Psoas muscle (tissue), 7 donors: ENCODE measurements at regions not wholly inside any gene's neighbourhood (a gene's known extent, or its start where the extent isn't known, plus 50 kb on each side); places are given as distances from the start of the nearest gene placed in this dataset.
A peak's percentile ranks its signal among the peaks of the same experiment; 100 is the strongest.

ENCODE experiments used
- ATAC-seq, 4 donors: fragments of 200-7000 bp; cut with Tn5 transposase; one replicate each; pipeline ENCODE4 v1.9.1; 2020; ENCODE audit warnings: moderate library complexity in 3 of 4, mild to moderate bottlenecking in 2 of 4
- DNase-seq, 2 donors: peaks; one replicate each; pipeline ENCODE4 v3.0.0-alpha.2; 2020
- H3K27ac ChIP-seq: fragments of 200-600 bp; one replicate; pipeline ENCODE4 v1.8.0; 2022
- H3K27me3 ChIP-seq, 3 donors: fragments of 200-600 bp in 1 of 3; one replicate each; pipeline versions ENCODE4 v1.6.1 to v1.8.0; 2013 to 2022; ENCODE audit warnings: low read length in 2 of 3, mild to moderate bottlenecking in 2 of 3, moderate library complexity in 1 of 3; ENCODE audit not compliant: insufficient read depth in 3 of 3
- H3K36me3 ChIP-seq, 2 donors: fragments of 200-600 bp in 1 of 2; one replicate each; pipeline versions ENCODE4 v1.6.1 to v1.8.0; 2013 to 2022; ENCODE audit warnings: low read depth in 1 of 2, mild to moderate bottlenecking in 1 of 2, moderate library complexity in 1 of 2; ENCODE audit not compliant: insufficient read depth in 1 of 2
- H3K4me1 ChIP-seq: fragments of 200-600 bp; one replicate; pipeline ENCODE4 v1.8.0; 2022
- H3K4me3 ChIP-seq: fragments of 200-600 bp; one replicate; pipeline ENCODE4 v1.8.0; 2022; ENCODE audit warnings: mild to moderate bottlenecking
- H3K9me3 ChIP-seq: fragments of 200-600 bp; one replicate; pipeline ENCODE4 v1.8.0; 2022
- WGBS, 3 donors: extraction: QIAGEN DNeasy Blood & Tissue Kit; methylation state at CpG; one replicate each; pipeline versions ENCODE4 v1.1.6 to v1.1.7; 2013; 5-methylcytosine and 5-hydroxymethylcytosine counted together
- intact Hi-C, 2 donors: fragments of 100-400 bp; cut with DNase I; formaldehyde crosslinking; loops; one replicate each; pipeline versions ENCODE4 v1.11.0 to v1.14.2; 2022
- TF ChIP-seq, protein P1 (sequence below): fragments of 200-600 bp; IDR thresholded peaks from one replicate; pipeline ENCODE4 v1.8.0; 2022; ENCODE audit warnings: antibody characterized with exemption
- donor health status: healthy with polysubstance abuse.
- donor health status: DM: no; HTN: no; CAD: no; lungs with moderate emphysema.
- donor health status: Bipolar disorder and iron deficiency.
- donor health status: healthy.
- donor health status: DM: yes; HTN: yes; CAD: no.
- donor health status: DM: no; HTN: no; CAD: no.
- donor health status: DM: yes; HTN: yes; CAD: no.

DNA sequence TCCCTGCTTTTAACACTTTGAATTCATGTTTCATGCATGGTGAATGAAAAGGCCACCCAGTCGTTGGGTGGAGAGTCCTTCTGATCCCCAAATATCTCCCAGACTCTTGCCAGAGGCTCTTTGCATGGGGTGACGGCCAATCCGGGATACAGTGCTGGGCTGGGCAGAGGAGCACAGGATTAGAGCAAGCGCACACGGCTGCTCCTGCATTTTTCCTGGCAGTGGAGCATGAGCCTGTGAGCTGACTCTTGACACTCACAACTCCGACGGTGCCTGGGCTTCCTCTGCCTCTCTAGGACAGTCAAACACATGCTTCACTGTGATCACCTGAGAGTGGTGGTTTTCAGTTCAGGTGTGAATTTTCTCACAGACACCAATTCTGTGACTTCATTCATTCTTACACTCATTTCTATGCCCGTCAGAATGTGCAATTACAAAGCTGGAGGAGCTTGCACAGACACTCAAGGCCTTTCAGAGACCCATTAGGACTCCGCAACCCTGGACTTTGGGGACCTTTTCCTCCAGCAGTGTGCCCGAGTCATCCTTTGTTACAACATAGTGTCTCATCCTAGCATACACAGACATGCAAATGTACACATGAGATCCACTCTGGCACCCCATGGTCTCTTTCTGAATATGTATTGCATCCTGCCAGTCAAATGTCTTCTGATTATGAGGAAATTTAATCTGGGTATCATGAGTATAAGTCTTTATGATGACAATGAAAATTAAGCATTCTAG lies 206.6 kb downstream of the ICE1 start:
- 65 to 76% (median 76%) methylated on average over 10 of the region's 10 CpGs for whole genome bisulfite sequencing, 3 donors
- TF ChIP-seq, protein P1, sequence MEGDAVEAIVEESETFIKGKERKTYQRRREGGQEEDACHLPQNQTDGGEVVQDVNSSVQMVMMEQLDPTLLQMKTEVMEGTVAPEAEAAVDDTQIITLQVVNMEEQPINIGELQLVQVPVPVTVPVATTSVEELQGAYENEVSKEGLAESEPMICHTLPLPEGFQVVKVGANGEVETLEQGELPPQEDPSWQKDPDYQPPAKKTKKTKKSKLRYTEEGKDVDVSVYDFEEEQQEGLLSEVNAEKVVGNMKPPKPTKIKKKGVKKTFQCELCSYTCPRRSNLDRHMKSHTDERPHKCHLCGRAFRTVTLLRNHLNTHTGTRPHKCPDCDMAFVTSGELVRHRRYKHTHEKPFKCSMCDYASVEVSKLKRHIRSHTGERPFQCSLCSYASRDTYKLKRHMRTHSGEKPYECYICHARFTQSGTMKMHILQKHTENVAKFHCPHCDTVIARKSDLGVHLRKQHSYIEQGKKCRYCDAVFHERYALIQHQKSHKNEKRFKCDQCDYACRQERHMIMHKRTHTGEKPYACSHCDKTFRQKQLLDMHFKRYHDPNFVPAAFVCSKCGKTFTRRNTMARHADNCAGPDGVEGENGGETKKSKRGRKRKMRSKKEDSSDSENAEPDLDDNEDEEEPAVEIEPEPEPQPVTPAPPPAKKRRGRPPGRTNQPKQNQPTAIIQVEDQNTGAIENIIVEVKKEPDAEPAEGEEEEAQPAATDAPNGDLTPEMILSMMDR, result no peak
- Histone ChIP-seq H3K9me3 (peaks cover under 1% of the 10 kb centered on the region), H3K27me3 (peaks cover 0 to 1% (median 0%) of the 10 kb centered on the region in 3 donors), H3K27ac (no peak overlapping the region), H3K36me3 (no peaks in the 10 kb centered on the region), H3K4me3 (no peak overlapping the region), H3K4me1 (no peaks in the 10 kb centered on the region)
- no peak for ATAC-seq
- DNase-seq, result no peak
- intact Hi-C loops, result no loop called here

DNA sequence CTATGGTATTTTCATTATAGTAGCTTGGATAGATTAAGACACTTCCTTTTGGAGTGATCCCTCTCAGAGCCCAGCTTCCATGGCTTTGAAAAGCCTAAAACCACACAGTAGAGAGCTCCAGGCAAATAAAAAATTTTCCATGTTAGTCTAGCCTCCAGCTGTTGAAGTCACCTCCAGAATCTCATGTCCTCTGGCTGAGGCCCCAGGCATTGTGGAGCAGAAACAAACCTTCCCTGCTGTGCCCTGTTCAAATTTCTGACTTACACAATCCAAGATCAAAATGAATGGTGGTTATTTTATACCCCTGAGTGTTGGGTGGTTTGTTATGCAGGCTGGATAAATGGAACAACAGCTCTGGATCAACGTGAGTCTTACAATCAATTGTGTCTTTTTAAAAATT lies 203.9 kb downstream of the ICE1 start:
- no peak overlapping the region for H3K4me3 ChIP-seq
- ATAC-seq (peak in 2 of 4 donors; percentile 61 to 67), DNase-seq (no peak)
- no peaks in the 10 kb centered on the region for H3K36me3 ChIP-seq
- intact Hi-C loops, result no loop called here
- no peaks in the 10 kb centered on the region for H3K4me1 ChIP-seq
- H3K27ac ChIP-seq, result no peak overlapping the region
- H3K27me3 ChIP-seq, result no peaks in the 10 kb centered on the region
- H3K9me3 ChIP-seq, result peaks cover 8% of the 10 kb centered on the region
- WGBS, 3 donors, result 34 to 76% (median 49%) methylated on average over 1 of the region's 1 CpG
- TF ChIP-seq, protein P1, result no peak

DNA sequence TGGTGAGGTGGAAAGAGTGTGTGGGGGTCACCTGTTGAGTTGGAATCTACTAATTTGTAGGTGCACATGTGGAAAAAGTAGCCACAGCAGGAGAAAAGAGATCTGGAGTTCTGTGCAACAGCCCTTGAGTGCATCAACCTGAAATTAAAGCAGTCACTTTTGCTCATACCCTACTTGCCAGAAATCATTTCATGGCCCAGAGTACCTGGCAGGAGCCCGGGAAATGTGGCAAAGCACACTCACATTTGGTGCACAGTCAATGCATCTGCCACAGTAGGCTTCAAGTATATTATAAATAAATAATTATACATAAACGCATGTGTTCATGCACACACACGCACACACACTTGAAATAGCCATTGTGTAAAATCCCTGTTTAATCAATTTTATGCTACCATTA lies 203.0 kb downstream of the ICE1 start:
- Histone ChIP-seq H3K4me1 (no peaks in the 10 kb centered on the region), H3K36me3 (no peaks in the 10 kb centered on the region), H3K4me3 (no peak overlapping the region), H3K27ac (no peak overlapping the region), H3K27me3 (no peaks in the 10 kb centered on the region), H3K9me3 (peaks cover 8% of the 10 kb centered on the region)
- intact Hi-C loops, result no loop called here
- WGBS, 3 donors, result 40 to 62% (median 56%) methylated on average over 3 of the region's 3 CpGs
- DNase-seq, result no peak
- no peak for ATAC-seq
- TF ChIP-seq, protein P1, result no peak

DNA sequence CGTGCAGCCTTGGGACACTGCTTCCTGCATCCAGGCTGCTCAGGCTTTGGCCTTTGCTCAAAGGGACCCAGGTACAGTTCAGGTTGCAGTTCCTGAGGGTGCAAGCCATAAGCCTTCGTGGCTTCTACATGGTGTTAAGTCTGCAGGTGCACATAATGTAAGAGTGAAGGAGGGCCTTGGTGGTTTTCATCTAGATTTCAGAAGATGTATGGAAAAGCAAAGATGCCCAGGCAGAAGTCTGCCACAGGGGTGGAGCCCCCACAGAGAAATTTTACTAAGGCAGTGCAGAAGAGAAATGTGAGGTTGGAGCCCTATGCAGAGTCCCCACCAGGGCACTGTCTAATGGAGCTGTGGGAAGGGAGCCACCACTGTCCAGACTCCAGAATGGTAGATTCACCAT lies 200.9 kb downstream of the ICE1 start:
- ATAC-seq, result no peak
- TF ChIP-seq, protein P1, result no peak
- 73 to 80% (median 74%) methylated on average over 2 of the region's 2 CpGs for WGBS, 3 donors

DNA sequence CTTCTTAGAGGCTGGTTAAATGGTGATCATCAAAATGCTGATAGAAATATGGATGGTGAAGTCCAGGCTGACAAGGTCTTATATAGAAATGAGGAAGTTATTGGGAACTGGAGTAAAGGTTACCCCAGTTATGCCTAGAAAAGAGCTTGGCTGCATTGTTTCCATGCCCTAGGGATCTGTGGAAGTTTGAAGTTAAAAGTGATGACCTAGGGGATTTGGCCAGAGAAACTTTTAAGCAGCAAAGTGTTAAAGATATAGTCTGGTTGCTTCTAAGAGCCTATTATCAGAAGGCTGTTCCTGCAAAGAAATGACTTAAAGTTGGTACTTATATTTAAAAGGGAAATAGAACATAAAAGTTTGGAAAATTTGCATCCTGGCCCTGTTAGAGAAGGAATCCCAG lies 200.3 kb downstream of the ICE1 start:
- ATAC-seq (no peak), DNase-seq (no peak)
- no peak overlapping the region for H3K27ac ChIP-seq
- H3K36me3 ChIP-seq, result no peaks in the 10 kb centered on the region
- peaks cover 8% of the 10 kb centered on the region for H3K9me3 ChIP-seq
- no peaks in the 10 kb centered on the region for H3K4me1 ChIP-seq
- TF ChIP-seq, protein P1, result no peak
- intact Hi-C loops, result no loop called here
- no peaks in the 10 kb centered on the region for H3K27me3 ChIP-seq
- H3K4me3 ChIP-seq, result no peak overlapping the region

More for the DNA sequence above, 200.9 kb downstream of the ICE1 start:
- Histone ChIP-seq H3K4me1 (no peaks in the 10 kb centered on the region), H3K9me3 (peaks cover 8% of the 10 kb centered on the region), H3K36me3 (no peaks in the 10 kb centered on the region), H3K27me3 (no peaks in the 10 kb centered on the region), H3K27ac (no peak overlapping the region), H3K4me3 (no peak overlapping the region)
- intact Hi-C loops, result no loop called here
- DNase-seq, result no peak
